G401 (cell line): ENCODE measurements at regions not wholly inside any gene's neighbourhood (a gene's known extent, or its start where the extent isn't known, plus 50 kb on each side); places are given as distances from the start of the nearest gene placed in this dataset.
A peak's percentile ranks its signal among the peaks of the same experiment; 100 is the strongest.
"Not testable (repeated sequence)": the region's sequence is repeated elsewhere in the genome, so short reads cannot be mapped to it uniquely, and the experiment has no call there.

Source experiments
- DNase-seq: peaks from one replicate; pipeline ENCODE4 v3.0.0-alpha.2; 2015; ENCODE audit warnings: low spot score
- in situ Hi-C: cut with HindIII; loops from 2 replicates; pipeline ENCODE4 v1.10.0; 2016; ENCODE audit warnings: low sequenced_read_pairs, mixed read lengths

DNA sequence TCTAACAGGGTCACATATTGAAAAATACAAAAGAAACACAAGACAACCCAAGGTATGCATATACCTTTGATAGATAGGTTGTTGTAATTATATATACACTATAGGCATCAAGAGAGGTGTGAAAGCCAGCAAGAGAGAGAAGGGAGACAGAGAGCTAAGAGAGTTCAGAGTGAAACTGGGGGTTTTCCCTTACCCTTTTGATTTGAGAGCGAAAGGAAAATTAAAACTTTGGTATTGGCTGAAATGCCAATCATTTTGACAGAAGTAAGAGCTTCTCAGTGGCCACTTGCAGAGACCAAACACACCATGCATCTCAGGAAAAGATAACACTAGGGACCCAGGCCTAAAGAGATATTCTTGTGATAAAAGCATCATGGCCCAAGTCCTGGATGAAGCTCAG, 183.6 kb downstream of the SHOX2 start:
- in situ Hi-C loops = no loop called here

DNA sequence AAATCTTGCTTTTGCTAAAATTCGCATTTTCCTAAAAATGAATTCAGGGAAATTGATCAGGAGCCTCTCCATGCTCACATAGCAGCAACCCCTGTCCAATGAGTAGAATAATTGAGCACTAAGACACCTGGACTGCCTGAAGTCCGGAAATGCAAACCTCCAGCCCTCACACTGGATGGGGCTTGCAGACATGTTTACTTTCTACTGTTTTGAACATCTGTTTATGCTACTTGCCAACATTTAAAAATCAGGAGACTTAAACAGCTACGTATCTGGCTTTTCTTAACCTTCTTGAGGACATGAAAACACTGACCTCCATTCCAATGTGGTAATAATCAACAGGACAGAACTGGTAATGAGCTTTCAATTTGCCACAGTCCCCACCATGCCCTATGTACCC, 184.4 kb downstream of the SHOX2 start:
- no peak for DNase-seq
- in situ Hi-C loops = no loop called here

More for the DNA sequence above, 183.6 kb downstream of the SHOX2 start:
- no peak for DNase-seq

DNA sequence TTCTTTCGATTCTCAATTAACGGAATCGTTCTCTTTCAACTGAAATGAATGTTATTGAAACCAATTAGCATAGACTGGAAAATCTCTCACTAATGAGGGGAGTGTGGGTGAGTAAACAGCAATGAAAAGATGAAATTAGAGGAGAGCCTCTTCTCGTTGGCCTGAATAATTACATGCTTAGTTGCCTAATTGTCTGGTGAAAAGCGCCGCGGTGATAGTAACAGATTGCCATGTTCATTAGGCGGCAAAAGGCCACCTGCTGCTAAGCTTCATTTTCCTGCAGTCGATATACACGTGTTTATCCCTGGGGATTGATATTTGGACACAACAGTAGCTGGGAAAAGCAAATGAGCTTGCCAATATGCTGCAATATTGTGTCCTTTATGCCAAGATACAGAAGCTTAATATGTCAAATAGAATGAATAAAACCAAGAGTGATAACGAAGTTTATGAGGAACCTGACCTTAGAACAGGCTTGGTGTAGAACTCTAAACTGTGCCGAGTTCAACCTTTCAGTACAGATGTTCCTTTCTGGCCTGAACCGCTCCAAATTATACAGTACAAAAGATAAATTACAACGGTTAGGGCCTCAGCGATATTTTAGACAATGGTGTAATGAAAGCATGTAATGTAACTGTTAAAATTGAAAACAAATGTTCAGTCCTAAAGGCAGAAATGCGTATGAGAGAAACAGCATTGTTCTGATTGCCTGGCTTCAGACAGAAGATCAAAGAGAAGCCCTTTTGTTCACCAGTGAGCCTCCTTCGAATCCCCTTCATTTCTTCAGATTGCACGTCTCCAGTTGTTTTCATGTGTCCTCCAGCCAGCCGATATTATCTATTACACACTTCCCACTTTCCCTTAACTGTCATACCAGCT, 185.2 kb downstream of the SHOX2 start:
- in situ Hi-C loops = no loop called here
- peak; percentile 10 for DNase-seq

DNA sequence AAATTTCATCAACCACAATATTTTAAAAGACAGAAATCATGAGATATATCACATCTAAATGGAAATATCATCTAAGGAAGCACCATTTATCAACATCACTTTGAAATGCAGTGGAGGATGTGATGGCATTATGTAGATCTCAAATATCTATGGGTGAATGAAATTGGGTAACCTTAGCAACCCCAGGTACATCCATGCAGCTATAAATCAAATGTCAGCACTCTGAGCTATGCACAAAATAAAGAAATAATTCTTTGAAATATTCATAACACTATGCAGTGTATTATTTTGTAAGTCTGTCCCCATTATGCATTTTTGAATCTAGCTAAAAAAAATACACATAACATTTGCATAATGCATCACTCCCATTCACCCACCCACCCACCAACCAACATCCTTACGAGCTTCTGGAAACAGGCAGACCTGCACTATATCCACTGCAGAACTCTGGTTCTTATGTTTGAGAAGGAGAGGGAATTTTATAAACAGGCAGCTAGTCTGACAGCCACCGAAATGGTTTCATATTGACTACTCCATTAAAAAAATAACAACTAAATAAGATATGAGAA, 186.8 kb downstream of the SHOX2 start:
- in situ Hi-C loops = no loop called here
- no peak for DNase-seq

DNA sequence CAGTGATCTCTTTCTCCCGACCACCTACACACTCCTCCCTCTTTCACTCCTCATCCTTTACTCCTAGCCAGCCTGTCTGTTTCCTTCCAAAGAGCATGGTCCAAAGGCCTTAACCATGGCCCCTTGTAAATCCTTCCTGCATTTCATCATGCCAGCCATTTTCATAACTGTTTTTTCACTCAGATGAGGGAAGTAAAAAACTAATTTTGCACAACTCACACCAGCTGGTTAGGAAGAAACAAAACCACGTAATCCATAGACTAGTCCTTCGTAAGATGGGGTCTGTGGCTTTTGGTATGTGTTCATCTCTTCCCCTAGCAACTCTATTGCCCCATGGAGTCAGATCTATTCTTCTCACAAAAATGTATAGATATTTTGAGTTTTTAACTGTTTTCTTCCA, 187.8 kb downstream of the SHOX2 start:
- in situ Hi-C loops = no loop called here
- no peak for DNase-seq

DNA sequence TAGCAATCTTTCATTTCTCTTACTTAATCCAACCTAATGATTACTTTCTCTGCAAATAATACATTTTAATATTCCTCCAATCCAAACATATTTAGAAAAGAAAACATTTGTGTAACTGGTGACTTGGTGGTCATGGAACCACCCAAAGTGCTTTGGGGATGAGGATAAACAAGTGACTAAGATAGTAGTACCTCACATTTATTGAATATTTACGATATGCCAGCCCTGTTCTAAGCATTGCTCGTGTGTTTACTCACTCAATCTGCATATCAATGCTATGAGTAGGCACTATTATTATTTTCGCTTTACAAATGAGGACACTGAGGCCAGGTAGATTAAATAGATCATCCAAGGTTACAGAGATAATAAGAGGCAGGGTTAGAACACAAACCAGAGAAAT, 189.5 kb downstream of the SHOX2 start:
- in situ Hi-C loops = no loop called here
- DNase-seq = no peak

DNA sequence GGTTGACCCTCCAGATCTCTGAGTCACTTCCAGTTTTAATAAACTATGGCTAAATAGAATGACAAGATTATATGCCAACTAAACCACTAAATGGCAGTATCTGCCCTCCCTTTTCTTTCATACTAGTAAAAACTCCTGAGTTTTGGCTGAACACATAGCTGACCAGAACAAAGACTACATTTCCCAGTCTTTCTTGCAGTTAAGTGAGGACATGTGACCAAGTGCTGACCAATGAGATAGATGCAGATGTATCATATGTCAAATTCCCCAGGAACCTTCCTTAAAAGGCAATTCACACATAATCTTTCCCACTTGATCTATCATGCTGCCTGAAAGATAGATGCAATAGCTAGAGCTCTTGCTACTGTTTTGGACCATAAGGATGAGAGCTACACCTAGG, 191.3 kb downstream of the SHOX2 start:
- DNase-seq = no peak
- in situ Hi-C loops = no loop called here

DNA sequence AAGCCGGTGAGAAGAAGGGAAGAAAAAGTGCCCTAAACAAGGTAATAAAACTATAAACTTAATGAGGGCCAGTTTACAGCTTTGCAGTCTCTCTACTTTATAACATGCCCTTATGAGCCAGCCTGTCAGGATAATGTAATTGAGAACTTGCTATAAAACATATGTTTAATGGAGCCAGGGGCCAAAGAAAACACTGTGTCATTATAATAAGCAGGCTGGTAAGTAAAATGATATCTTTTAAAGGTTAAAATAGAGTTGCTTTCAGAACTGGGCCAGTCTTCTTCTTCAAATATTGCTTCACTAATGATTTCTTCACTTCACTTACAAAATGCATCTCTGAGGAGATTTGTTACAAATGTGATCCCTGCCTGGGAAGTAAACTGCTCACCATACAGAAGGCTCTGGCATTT, 192.5 kb downstream of the SHOX2 start:
- DNase-seq = no peak
- in situ Hi-C loops = no loop called here

DNA sequence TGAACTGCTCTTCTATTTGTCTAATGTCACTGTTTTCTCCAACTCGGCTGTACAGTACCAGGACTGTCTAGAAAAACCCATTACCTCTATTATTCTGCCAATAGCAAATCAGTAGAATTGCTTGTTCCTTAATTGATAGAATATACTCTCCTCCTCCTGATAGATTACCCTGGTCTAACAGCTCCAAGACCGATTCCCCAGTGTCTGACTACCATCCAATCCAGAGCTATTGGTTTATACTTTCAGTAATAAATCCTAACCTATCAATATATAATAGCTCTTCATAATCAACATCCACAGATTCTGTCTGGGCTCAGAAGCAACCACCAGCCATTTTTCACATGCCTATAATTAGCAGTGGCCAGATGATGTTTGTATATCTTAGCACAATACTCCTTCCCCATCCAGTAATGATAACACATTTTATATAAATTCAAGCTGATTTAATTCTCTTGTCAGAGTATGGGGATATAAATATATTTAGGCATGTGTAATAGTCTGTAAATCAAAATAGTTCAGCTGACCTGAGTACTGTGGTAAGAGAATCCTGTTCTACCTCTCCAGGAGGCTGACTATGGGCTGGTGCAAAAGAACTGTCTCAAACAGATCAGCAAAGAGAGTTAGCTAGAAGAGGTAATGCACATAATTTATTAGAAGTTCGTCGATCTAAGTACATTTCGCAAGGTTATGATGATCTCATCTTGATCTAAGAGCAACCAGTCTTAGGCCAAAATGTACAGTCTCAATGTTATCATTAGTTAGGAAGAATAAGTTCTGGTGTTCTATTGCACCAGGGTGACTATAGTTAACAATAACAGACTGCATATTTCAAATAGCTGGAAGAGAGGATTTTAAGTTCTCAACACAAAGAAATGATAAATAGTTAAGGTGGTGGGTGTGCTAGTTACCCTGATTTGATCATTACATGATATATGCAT, 193.4 kb downstream of the SHOX2 start:
- in situ Hi-C loops = no loop called here

DNA sequence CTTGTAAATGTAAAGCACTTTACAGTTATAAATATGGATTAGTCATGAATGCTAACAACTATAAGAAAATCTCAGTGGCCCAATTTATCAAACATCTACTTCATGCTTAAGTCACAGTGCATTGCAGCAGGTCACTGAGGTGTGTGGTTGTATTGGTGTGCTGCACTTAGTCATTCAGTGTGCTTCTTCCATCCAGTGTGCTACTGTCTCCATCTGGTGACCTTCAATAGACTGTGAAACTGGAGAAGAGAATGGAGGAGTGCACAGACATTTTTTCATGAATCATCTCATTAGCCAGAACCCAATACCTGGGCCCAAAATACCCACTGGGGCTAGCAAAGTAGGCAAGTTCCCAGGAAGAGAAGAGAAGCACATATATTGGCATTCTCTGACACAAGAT, 199.6 kb downstream of the SHOX2 start:
- no peak for DNase-seq
- in situ Hi-C loops = no loop called here

More for the DNA sequence above, 193.4 kb downstream of the SHOX2 start:
- DNase-seq = no peak

DNA sequence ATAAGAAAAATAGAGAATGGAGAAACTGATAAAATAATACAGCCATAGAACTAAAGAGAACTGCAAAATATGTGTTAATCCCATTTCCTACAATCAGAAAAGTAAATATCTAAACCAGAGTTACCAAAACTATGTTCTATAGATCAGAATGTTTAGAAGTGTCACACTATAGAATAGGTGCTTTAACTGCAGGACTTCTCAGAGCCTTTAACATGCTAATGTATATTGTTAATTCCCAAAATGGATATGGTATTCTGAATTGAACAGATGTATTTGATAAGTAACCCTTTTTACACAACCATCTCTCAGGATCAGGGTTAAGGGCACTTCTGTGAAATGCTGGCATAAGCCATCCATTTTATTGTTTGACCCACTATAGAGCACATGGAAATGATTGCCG, 200.3 kb downstream of the SHOX2 start:
- in situ Hi-C loops = no loop called here

DNA sequence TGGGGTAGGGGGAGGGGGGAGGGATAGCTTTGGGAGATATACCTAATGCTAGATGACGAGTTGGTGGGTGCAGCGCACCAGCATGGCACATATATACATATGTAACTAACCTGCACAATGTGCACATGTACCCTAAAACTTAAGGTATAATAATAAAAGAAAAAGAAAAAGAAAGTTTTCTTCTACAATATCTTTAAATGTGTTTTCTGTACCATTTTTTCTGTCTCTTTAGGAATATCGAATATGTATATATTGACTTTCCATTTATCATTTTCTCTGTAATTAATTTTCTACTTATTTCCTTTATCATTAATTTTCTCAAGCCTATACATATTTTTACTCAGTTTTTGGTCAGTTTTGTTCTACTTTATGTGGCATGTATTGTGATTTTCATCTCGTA, 203.5 kb downstream of the SHOX2 start:
- in situ Hi-C loops, DNase-seq: not testable (repeated sequence)

More for the DNA sequence above, 200.3 kb downstream of the SHOX2 start:
- DNase-seq = no peak

DNA sequence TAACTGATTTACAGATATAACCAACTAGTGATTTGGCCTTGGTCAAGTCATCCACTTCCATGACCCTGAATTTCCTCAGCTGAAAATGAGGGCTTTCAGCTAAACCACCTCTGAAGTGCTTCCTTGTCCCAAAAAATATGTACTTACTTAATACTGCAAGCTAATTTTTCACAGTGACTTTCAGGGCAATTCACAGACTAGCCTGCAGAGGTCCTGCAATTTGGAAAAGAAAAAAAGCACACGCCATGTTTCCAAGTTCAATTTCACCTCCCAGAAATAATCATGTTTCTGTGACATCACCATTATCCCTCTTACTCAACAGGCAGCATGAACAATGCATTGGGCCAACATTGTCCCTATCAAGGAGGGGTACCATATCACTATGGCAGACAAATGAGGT, 218.2 kb downstream of the SHOX2 start:
- in situ Hi-C loops = no loop called here

DNA sequence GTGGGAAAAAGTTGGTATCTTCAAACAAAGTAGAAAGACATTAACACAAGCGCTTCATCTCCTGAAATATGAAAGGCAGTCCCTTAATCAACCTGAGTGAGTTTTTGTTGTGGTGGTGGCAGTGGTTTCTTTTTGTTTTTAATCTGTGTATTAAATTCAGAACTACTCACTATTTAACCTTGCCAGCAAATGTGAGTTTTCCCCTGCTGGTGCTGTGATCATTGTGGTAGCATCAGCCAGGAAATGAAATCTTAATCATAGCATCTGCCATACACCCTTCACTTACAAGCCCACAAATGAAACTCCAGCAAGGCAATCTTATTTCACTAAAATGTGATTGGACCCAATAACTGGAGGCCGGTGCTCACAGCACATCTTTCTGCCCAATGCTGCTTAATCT, 229.7 kb downstream of the SHOX2 start:
- no peak for DNase-seq

More for the DNA sequence above, 218.2 kb downstream of the SHOX2 start:
- DNase-seq = no peak

DNA sequence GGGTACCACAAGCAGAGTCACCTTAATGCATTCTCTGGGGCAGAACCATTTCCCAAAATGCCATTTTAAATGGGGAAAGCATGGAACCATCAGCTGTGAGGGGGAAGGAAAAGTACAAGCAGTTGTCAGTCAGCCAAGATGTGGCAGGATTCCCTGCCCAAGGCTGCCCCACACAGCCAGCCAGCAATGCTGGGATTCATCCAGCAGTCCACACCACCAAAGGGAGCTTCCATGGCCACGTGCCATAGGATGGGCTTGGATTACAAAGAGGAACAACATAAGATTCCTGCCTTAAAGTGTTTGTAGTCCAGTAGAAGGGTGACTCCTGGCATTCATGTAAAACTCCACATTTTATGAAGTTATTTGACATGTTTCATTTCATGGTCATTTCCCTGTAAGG, 233.3 kb downstream of the SHOX2 start:
- in situ Hi-C loops = no loop called here
- DNase-seq = no peak

More for the DNA sequence above, 229.7 kb downstream of the SHOX2 start:
- in situ Hi-C loops = no loop called here

DNA sequence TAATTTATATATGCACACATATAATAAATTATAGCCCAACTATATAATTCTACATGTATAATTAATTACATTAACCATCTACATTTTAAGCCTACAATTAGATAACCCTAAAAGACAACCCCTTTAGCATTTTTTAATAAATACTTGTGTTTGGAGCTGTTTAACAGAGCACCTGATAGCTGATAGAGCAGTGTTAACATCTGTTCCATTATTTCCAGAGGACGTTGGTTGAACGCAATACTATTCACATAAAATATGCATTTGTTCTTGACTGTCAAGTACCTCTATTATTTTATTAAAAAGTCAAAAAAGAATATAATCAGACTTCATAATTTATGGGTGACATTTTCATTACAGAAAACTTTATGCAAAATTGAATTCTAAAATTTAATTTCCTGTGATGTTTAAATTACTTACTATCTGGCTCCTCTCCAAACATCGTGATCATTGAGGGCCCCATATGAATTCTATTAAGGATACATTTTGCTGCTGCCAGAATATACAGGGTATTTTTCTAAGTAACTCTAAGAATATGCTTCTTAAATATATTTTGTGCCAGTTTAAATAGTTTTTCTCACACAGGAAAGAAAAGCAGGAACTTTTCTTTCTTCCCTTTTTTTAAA, 234.3 kb downstream of the SHOX2 start:
- in situ Hi-C loops = no loop called here

DNA sequence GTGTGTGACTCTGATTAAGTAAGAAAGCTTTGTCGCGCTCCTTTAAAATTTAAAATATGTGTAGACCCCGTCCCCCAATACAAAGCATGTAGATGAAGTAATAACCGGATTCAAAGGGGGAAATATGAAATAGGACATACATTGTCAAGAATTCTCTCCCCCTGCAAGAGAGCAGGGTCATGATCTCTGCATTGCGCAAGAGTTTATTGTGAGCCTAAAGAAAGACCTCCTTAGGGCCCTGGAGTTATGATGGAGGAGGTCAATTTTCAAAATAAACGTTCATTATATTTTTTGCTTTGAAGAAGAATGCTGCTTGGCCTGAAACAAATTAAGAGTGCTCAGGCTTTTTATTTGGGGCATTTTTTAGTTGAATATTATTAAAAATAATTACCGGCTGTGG, 235.0 kb downstream of the SHOX2 start:
- in situ Hi-C loops = no loop called here

More for the DNA sequence above, 234.3 kb downstream of the SHOX2 start:
- DNase-seq = no peak

DNA sequence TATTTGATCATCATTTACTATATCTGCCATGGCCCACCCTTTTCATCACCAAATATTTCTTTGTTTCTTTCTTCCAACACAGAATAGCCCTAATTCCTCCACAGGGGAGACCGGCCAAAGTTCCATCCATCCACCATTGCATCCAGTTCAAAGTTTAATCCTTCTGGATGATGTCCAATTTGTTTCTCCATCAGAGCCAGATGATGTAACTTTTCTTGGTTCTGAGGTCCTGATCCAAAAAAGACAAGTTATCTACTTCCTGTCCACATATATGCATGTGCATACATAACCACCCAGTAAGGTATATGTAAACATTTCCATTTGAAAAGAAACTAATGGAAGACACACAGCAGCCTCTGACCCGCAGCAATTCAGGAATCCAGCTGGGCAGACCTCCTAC, 237.3 kb downstream of the SHOX2 start:
- in situ Hi-C loops = no loop called here
- DNase-seq = no peak

More for the DNA sequence above, 235.0 kb downstream of the SHOX2 start:
- no peak for DNase-seq

DNA sequence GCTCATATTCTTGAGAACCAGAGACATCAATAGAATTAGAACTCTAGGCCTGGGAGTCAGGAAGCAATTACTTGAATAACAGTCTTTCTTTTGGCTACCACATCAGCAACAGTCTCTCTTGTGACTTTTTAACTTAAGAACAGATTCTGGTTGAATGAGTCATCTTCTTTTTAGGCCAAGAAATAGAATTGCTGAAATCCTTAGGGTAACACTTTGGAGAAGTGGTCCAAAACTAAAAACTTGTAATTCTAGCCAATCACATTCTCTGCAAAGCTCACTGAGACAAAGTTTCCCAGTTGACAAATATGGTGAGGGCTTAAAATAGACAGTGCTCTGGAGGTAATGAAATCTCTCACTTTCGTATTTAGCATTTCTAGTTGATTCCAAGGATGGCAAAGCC, 238.0 kb downstream of the SHOX2 start:
- no peak for DNase-seq
- in situ Hi-C loops = no loop called here
